ENCODE measurements at regions not wholly inside any gene's neighbourhood (a gene's known extent, or its start where the extent isn't known, plus 50 kb on each side); places are given as distances from the start of the nearest gene placed in this dataset.

- ATAC-seq (no peak), DNase-seq (ENCODE audit: low spot score) (no peak)
- Mint-ChIP-seq H3K27ac (no peak overlapping the region), H3K4me1 (no peaks in the 10 kb centered on the region), H3K36me3 (ENCODE audit: low read depth) (no peaks in the 10 kb centered on the region), H3K27me3 (ENCODE audit: insufficient read depth, low read depth, poor library complexity) (peaks cover 2% of the 10 kb centered on the region), H3K9me3 (no peaks in the 10 kb centered on the region), H3K4me3 (no peak overlapping the region)
- H3K27ac ChIP-seq (ENCODE audit: low read depth), result no peak overlapping the region
- no peaks in the 10 kb centered on the region for H3F3A ChIP-seq (replicated peaks; ENCODE audit: low read depth)
- no peak overlapping the region for H3K4me3 ChIP-seq
- H3K27me3 ChIP-seq (ENCODE audit: insufficient read depth), result no peaks in the 10 kb centered on the region
- H3K9me2 ChIP-seq (ENCODE audit: insufficient read depth), result no peaks in the 10 kb centered on the region
- H3K4me1 ChIP-seq (ENCODE audit: insufficient read depth), result no peaks in the 10 kb centered on the region
- H4K20me1 ChIP-seq (replicated peaks; ENCODE audit: insufficient read depth), result no peaks in the 10 kb centered on the region
- H3K79me2 ChIP-seq (replicated peaks; ENCODE audit: insufficient read depth), result no peaks in the 10 kb centered on the region
- no peak overlapping the region for H2AFZ ChIP-seq
- TF ChIP-seq NANOG (IDR thresholded peaks at IDR 0.05; ENCODE audit: borderline replicate concordance) (no peak), REST (IDR thresholded peaks at IDR 0.05; ENCODE audit: unreplicated experiment) (no peak), ZNF462 (CRISPR knock-in tag; IDR thresholded peaks at IDR 0.05) (no peak), CTCF (conservative IDR thresholded peaks at IDR 0.05; ENCODE audit: low read depth in 2 of 2) (no peak), EZH2phosphoT487 (IDR thresholded peaks at IDR 0.05; ENCODE audit: unreplicated experiment) (no peak), EZH2 (IDR thresholded peaks at IDR 0.05; ENCODE audit: low read depth, unreplicated experiment) (no peak), STAT1 (IDR thresholded peaks at IDR 0.05; ENCODE audit: unreplicated experiment) (no peak), POLR2AphosphoS5 (IDR thresholded peaks at IDR 0.05; ENCODE audit: low read depth) (no peak), ZNF114 (CRISPR knock-in tag; IDR thresholded peaks at IDR 0.05) (no peak), ETS1 (IDR thresholded peaks at IDR 0.05) (no peak), ZNF331 (CRISPR knock-in tag; IDR thresholded peaks at IDR 0.05; ENCODE audit: low read depth) (no peak), CREB1 (CRISPR knock-in tag; IDR thresholded peaks at IDR 0.05; ENCODE audit: low read depth) (no peak), JUNB (IDR thresholded peaks at IDR 0.05; ENCODE audit: unreplicated experiment) (no peak)
- H3K36me3 ChIP-seq (ENCODE audit: insufficient read depth), result no peaks in the 10 kb centered on the region
- no peak overlapping the region for H3K4me2 ChIP-seq
These were observed 86.3 kb upstream of the DHX40 start for GRCh38 chr17:59479141-59479540.
